ENCODE measurements at regions not wholly inside any gene's neighbourhood (a gene's known extent, or its start where the extent isn't known, plus 50 kb on each side); places are given as distances from the start of the nearest gene placed in this dataset.

- TF ChIP-seq POLR2A (IDR thresholded peaks at IDR 0.05): no peak
- TF ChIP-seq CTCF (IDR thresholded peaks at IDR 0.05 in 4 of 5, conservative IDR thresholded peaks at IDR 0.05 in 1 of 5): no peak
These were observed 81.5 kb upstream of the GPC1 start for GRCh38 chr2:240353944-240354343.

All from gastrocnemius medialis (tissue), 4 donors.